HEK293T (cell line): ENCODE measurements at regions not wholly inside any gene's neighbourhood (a gene's known extent, or its start where the extent isn't known, plus 50 kb on each side); places are given as distances from the start of the nearest gene placed in this dataset.
"Not testable (repeated sequence)": the region's sequence is repeated elsewhere in the genome, so short reads cannot be mapped to it uniquely, and the experiment has no call there.

Experiments
- CTCF ChIA-PET: fragments of 350-600 bp; formaldehyde crosslinking; extraction: SDS; loops from one replicate; lab custom pipeline; 2021; ENCODE audit warnings: antibody characterized with exemption, inconsistent platforms; lab: Yijun Ruan, JAX
- POLR2A ChIA-PET: fragments of 350-600 bp; formaldehyde crosslinking; extraction: SDS; loops from one replicate; lab custom pipeline; 2020; ENCODE audit warnings: antibody characterized with exemption, inconsistent platforms; lab: Yijun Ruan, JAX
- DNase-seq: peaks from one replicate; pipeline ENCODE4 v3.0.0; 2012; ENCODE audit warnings: mixed read lengths; ENCODE audit errors: extremely low spot score
- ARNT ChIP-seq: fragments of 450-650 bp; IDR thresholded peaks from 2 replicates; pipeline ENCODE4 v1.6.1; 2017; ENCODE audit warnings: mild to moderate bottlenecking
- BHLHE40 ChIP-seq: fragments of 450-650 bp; IDR thresholded peaks from 2 replicates; pipeline ENCODE4 v1.6.1; 2016; ENCODE audit warnings: mild to moderate bottlenecking, moderate library complexity, borderline replicate concordance
- CTBP1 ChIP-seq: fragments of 450-650 bp; IDR thresholded peaks from 2 replicates; pipeline ENCODE4 v1.6.1; 2016; ENCODE audit warnings: borderline replicate concordance
- ELF4 ChIP-seq: fragments of 450-650 bp; IDR thresholded peaks from 2 replicates; pipeline ENCODE4 v1.6.1; 2017; ENCODE audit warnings: antibody characterized with exemption
- FOXA1 ChIP-seq: fragments of 450-650 bp; IDR thresholded peaks from 2 replicates; pipeline ENCODE4 v1.6.1; 2016; ENCODE audit warnings: mild to moderate bottlenecking
- FOXK2 ChIP-seq: fragments of 450-650 bp; IDR thresholded peaks from 2 replicates; pipeline ENCODE4 v1.6.1; 2016; ENCODE audit warnings: mild to moderate bottlenecking
- FOXM1 ChIP-seq: fragments of 450-650 bp; IDR thresholded peaks from 2 replicates; pipeline ENCODE4 v1.6.1; 2017; ENCODE audit warnings: mild to moderate bottlenecking, borderline replicate concordance
- HDGF ChIP-seq: fragments of 450-650 bp; IDR thresholded peaks from 2 replicates; pipeline ENCODE4 v1.6.1; 2017; ENCODE audit warnings: antibody characterized with exemption, borderline replicate concordance
- L3MBTL2 ChIP-seq: fragments of 450-650 bp; conservative IDR thresholded peaks from 2 replicates; pipeline ENCODE4 v1.6.1; 2016; ENCODE audit warnings: mild to moderate bottlenecking
- LEF1 ChIP-seq: fragments of 450-650 bp; IDR thresholded peaks from 2 replicates; pipeline ENCODE4 v1.6.1; 2017; ENCODE audit warnings: mild to moderate bottlenecking, borderline replicate concordance
- NFRKB ChIP-seq: fragments of 450-650 bp; IDR thresholded peaks from 2 replicates; pipeline ENCODE4 v1.6.1; 2016; ENCODE audit warnings: mild to moderate bottlenecking, moderate library complexity
- PKNOX1 ChIP-seq: fragments of 450-650 bp; IDR thresholded peaks from 2 replicates; pipeline ENCODE4 v1.6.1; 2016
- SP1 ChIP-seq: fragments of 450-650 bp; IDR thresholded peaks from 2 replicates; pipeline ENCODE4 v1.6.1; 2017
- SUZ12 ChIP-seq: fragments of 450-650 bp; IDR thresholded peaks from 2 replicates; pipeline ENCODE4 v1.6.1; 2016; ENCODE audit warnings: mild to moderate bottlenecking
- TARDBP ChIP-seq: fragments of 450-650 bp; IDR thresholded peaks from 2 replicates; pipeline ENCODE4 v1.6.1; 2016
- ZNF384 ChIP-seq: fragments of 450-650 bp; IDR thresholded peaks from 2 replicates; pipeline ENCODE4 v1.6.1; 2016

DNA sequence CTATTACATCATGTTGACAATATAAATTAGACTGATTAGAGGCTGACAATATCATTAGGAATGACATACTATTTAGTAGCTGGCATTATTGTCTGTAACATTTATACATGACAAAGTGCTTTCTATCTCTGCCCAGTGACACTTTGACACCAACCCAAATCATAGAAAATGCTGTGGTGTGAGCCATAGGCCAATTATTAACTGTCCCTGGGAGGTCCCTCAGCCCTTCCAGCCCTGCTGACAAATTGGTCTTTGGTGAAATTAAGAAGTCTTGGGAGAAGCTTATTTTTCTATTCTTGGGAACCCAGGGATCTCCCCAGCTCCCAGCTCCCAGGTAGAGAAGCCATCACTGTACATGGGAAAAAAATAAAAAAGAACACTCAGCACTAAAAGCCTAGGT lies 179.6 kb downstream of the AIPL1 start:
- POLR2A ChIA-PET, result no interaction called here
- TF ChIP-seq CTBP1 (no peak), ELF4 (no peak), ZNF384 (no peak), HDGF (no peak), NFRKB (no peak), PKNOX1 (no peak), FOXK2 (no peak), ARNT (no peak), FOXA1 (no peak), BHLHE40 (no peak), SUZ12 (no peak), L3MBTL2 (no peak), TARDBP (no peak), SP1 (no peak), FOXM1 (no peak), LEF1 (no peak)
- CTCF ChIA-PET, result no interaction called here
- no peak for DNase-seq

DNA sequence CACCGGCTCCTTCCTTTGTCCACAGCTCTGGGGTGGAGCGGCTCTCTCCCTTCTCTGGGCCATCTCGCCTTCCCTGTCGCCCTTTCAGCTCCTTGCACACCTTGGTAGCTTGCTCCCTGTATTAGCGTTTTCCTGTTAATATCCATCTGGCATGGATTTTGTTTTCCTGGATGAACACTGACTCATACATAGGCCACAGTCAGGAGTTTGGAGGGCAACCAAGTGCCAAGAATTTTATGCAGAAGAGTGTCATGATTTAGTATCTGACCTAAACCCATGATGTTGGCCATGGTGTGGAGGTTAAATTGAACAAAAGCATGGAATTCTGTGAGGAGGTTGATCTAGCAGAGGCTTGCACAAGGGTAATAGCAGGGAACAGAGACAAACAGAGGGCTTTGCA lies 180.9 kb downstream of the AIPL1 start:
- POLR2A ChIA-PET, result no interaction called here
- CTCF ChIA-PET, result no interaction called here
- no peak for DNase-seq
- TF ChIP-seq ELF4 (no peak), FOXK2 (no peak)

GRCh38 chr17:6251640-6252039 lies 181.5 kb downstream of the WSCD1 start:
- DNase-seq, POLR2A ChIA-PET: not testable (repeated sequence)
- CTCF ChIA-PET, result interaction anchor here (0.7 kb wide), 1 partner anchor 171 kb away, joined by 8 read pairs; no protein-coding TSS in a partner anchor

DNA sequence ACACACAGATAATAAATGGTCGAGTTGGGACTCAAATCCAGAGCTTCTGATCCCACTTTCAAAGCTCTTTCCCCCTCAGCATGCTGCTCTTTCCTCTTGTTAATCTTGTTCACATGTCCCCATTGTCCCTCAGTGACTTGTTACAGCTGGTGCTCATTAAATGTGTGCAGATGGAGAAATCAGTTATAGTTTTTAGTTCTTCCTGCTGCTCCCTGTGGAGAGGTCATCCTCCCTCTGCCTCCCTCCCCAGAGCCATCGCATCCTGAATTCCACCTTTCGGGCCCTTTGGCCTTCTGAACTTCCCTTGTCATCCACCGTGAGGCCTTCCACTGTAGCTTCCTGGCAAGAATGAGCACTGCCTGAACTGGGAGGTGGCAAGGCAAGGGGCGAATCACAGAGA lies 179.6 kb downstream of the WSCD1 start:
- DNase-seq, result no peak
- POLR2A ChIA-PET, result no interaction called here
- CTCF ChIA-PET, result interaction anchor here (0.6 kb wide), 1 partner anchor 339 kb away, joined by 3 read pairs; no protein-coding TSS in a partner anchor
- TF ChIP-seq SP1, result no peak
- TF ChIP-seq CTBP1, result no peak
- no peak for TF ChIP-seq SUZ12
- no peak for TF ChIP-seq ZNF384
- no peak for TF ChIP-seq HDGF
- TF ChIP-seq BHLHE40, result no peak
- no peak for TF ChIP-seq PKNOX1
- TF ChIP-seq NFRKB, result no peak
- no peak for TF ChIP-seq TARDBP

- DNase-seq, result no peak
- TF ChIP-seq L3MBTL2 (no peak), SUZ12 (no peak), NFRKB (no peak), FOXM1 (no peak), BHLHE40 (no peak), CTBP1 (no peak), HDGF (no peak), ZNF384 (no peak), ELF4 (no peak), SP1 (no peak)
- ChIA-PET POLR2A (no interaction called here), CTCF (no interaction called here)
These were observed 177.9 kb downstream of the WSCD1 start for GRCh38 chr17:6248061-6248460.

GRCh38 chr17:6245301-6246177 lies 175.4 kb downstream of the WSCD1 start:
- ChIA-PET POLR2A (no interaction called here), CTCF (no interaction called here)
- DNase-seq, result no peak
- TF ChIP-seq ARNT (no peak), FOXK2 (no peak), FOXM1 (no peak), ZNF384 (no peak), FOXA1 (no peak), ELF4 (no peak), CTBP1 (no peak), PKNOX1 (no peak), TARDBP (no peak), SP1 (no peak), HDGF (no peak), SUZ12 (no peak), NFRKB (no peak), BHLHE40 (no peak), LEF1 (no peak), L3MBTL2 (no peak)

- no peak for TF ChIP-seq NFRKB
- TF ChIP-seq FOXA1, result no peak
- TF ChIP-seq SP1, result no peak
- TF ChIP-seq FOXM1, result no peak
- TF ChIP-seq SUZ12, result no peak
- no peak for TF ChIP-seq LEF1
- TF ChIP-seq ELF4, result no peak
- no peak for TF ChIP-seq HDGF
- no peak for TF ChIP-seq PKNOX1
- TF ChIP-seq ZNF384, result no peak
- TF ChIP-seq FOXK2, result no peak
- no peak for TF ChIP-seq ARNT
- no peak for TF ChIP-seq L3MBTL2
- TF ChIP-seq CTBP1, result no peak
- DNase-seq, result no peak
- ChIA-PET POLR2A (no interaction called here), CTCF (no interaction called here)
These were observed 174.6 kb downstream of the WSCD1 start for GRCh38 chr17:6244796-6245195.
